HG03066 (cell line): ENCODE measurements at regions not wholly inside any gene's neighbourhood (a gene's known extent, or its start where the extent isn't known, plus 50 kb on each side); places are given as distances from the start of the nearest gene placed in this dataset.

Source experiments
- ATAC-seq: cut with Tn5 transposase; IDR thresholded peaks from one replicate; pipeline ENCODE4 v1.9.1; 2021; ENCODE audit warnings: low read depth; ENCODE audit not compliant: unreplicated experiment

DNA sequence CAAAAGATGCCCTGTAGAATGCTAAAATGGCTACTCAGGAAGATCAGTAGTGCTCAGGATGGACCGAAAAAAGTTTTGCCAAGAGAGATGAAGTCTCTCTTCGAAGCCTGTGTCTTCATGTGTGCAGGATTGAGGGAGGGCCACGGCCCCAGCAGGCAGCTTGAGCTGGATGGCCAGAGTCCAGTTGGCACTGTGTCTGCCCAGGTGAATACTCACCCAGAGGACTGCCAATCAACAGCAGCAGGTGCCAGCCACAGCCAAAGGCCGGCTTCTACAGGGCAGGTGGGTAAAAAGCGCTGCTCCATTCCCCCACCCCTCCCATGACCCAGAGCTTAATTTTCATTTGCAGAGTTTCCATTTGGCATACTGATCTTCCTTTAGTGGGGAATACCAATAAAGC, 287.9 kb upstream of the ZNF608 start:
- no peak for ATAC-seq

DNA sequence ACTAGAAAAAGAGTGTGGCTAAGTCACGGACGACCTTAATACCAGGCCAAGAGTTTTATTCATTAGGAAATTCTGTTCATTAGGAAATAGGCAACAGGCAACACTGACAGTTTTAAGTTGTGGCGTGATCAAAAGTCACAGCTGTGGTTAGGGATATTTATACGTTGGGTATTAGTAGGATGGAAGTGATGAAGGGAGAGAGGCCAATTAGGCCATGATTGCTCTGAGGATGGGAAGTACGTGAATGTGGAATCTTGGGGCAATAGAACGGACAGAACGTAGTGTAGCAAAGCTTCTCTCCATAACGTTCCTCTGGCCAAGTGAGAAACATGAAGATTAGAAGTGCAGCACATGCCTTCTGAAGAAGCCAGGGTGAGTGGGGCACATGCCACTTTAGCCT, 290.1 kb upstream of the ZNF608 start:
- no peak for ATAC-seq

DNA sequence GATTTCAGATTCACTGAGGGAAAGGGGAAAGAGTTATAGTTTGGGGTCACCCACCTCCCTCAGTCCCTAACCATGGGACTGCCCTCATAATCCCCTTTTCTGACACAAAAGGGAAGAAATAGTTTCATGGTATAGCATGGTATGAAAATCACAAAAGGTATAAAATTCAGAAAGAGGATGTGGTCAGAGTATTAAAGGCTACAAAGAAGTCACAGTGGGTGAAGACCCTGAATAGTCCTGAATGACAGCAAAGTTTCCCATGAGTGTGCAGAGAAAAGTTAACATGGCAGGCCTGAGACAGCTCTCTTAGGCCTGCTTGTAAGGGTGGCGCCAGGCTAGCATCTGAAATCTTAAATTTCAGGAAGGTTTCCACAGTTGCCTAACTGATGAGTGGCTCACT, 290.6 kb upstream of the ZNF608 start:
- ATAC-seq = no peak

DNA sequence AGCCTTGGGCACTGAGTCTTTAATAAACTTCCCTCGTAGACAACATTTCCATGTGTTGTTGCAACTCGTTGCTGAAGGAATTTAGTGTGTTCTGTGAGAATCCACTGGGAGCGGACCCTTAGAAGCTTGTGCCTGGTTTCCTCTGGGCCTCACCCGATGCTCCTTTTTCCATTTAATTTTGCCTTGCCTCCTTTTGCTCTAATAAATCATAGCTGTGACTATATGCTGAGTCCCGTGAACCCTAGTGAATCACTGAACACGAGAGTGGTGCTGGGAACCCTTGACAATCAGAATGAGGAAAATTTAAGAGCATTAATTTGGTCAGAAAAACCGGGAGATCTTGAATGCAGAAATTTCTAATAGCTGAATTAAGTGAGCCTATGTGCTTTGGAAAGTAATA, 291.1 kb upstream of the ZNF608 start:
- ATAC-seq = no peak

DNA sequence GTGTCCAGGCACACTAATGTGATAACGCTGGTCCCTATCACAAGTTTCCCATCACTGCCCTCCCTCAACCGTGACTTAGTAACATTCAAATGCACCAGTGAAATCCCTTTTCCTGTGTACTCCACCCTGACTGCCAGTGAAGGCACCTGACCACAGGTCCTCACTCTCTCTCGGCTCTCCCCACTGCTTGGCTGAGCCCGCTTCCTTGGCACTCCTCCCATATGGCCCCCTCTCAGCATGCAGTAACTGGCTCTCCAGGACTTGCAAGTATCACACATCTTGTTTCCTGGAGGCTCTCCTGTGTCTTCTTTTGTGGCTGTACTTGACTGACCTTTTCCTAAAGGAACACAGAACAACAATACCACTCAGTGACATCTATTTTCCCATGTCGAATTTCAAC, 292.0 kb upstream of the ZNF608 start:
- ATAC-seq = no peak

DNA sequence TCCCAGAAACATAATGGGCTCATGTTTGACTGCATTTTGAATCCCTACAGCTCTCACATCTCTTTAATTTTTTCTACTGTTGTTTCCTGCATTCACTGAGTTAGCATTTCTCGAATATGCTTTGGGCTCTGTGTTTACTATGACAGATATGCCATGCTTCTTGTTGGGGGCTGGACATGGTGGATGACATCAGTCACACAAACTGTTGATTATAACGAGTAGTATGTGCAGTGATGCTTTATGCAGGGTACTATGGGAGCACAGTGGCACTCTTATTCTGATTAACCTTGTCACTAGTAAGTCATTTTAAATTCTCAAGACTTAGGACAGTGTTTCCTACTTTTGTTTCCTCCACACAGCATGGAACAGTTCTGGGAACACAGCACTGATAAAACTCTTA, 295.4 kb upstream of the ZNF608 start:
- no peak for ATAC-seq

DNA sequence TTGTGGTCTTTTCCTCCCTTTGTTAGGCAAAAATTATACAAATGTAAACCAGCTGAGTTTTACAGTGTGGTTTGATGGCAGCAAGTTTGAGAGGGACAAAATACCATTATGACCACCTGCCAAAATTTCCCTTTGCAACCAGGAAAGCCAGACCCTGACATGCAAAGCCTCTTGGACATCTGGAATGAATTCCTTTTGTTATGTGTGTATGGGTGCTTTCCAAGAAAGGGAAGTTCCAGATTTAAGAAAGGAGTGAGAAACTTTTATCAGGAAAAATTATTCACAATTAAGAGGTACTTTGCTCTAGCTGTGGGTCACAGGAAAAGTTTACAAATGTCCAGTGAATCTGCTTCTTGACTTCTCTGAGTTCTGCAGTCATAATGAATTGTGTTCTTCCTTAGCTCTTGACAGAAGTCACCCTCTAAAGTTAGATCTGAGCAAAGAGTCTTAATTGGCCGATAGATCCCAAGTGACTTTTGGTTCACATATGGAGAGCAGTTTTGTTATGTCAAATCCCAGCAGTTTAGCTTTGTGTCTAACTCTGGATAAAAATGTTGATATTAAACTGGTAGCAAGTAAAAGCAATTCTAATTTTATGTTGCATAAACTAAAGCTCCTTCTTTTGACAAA, 295.9 kb upstream of the ZNF608 start:
- ATAC-seq = no peak

DNA sequence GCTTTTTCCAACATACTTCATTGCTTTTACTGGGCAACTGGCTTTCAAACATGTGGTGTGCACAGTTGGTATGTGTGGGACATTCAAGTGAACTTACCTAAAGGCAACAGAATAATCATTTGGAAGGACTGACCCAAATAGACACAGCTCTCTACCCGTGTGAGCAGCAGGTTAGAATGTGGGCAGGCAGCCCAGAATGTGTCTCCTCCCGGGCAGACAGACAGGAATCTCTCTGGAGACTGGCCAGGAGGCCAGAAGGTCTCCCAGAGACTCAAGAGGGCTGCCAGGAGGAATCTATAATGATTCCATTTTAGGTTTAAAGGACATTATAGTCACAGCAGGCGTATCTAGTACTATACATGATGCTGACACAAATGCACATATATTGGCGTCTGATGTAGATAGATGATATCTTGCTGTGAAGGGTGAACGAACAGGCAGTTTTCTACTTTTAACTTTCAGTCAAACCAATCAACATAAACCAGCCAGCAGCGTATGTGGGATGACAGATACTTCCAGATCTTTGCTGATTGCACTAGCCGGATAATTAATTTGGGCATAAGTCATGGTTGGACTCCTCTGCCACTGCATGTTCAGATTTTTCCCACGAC, 297.4 kb upstream of the ZNF608 start:
- ATAC-seq = no peak

DNA sequence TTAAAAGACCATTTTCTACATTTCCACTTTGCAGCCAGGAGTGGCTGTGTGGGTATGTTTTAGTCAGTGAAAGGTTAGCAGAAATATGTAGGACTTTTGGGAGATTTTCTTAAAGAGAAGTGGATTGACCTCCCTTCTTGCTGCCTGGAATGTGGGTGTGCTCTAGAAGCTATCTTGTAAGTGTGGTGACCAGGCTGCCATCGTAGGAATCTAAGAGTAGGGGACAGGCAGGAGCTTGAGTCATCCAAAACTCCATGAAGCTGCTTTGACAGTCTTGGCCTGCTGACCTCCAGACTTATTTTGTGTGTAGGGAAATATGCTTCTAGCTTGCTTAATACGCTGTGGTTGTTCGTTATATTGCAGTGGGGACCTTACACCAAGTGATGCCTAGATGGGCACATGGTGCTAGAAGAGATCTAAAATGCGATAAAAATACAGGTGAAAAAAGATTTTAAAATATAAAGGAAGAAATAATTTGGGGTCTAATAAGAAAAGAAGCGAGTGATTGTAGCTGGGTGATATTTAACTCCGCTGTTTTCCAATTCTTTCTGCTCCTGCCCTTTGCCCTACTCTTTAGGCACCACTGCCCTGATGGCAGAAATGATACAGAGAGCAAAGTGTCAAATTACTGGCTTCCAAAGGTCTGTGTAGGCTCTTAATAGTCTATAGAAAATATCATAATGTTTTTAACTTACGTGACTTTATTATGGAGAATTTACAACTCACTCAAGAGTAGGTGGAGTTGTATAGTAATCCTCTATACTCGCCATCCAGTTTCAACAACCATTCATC, 298.2 kb upstream of the ZNF608 start:
- ATAC-seq = no peak

DNA sequence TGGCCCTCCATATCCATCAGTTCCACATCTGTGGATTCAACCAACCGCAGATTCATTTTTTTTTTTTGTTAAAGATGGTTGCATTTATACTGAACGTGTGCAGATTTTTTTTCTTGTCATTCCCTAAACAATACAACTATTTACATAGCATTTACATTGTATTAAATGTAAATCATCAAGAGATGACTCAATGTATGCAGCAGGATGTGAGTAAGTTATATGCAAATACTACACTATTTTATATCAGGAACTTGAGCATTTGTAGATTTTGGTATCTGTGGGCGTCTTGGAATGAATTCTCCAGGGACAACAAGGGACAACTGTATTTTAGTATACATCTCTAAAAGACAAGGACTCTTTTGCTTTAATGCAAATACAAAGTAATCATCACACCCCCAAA, 299.2 kb upstream of the ZNF608 start:
- no peak for ATAC-seq

DNA sequence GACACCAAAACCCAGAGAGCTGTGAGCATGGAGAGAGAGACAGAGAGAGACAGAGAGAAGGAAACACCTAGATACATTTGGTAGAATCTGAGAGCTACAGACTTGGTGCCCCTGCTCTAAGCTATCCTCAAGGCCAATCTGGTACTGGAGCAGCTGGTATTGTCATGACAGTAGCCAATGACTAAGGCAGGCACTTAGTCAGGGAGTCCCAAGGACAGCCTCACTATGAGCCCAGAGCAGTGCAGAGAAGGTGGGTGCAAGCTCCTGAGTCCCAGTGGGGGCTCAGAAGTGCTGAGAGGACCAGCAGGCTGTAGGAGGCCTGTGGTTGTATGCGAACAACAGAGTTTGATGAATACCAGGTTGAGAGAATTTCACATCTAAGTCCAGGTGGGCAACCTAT, 300.4 kb upstream of the ZNF608 start:
- no peak for ATAC-seq

DNA sequence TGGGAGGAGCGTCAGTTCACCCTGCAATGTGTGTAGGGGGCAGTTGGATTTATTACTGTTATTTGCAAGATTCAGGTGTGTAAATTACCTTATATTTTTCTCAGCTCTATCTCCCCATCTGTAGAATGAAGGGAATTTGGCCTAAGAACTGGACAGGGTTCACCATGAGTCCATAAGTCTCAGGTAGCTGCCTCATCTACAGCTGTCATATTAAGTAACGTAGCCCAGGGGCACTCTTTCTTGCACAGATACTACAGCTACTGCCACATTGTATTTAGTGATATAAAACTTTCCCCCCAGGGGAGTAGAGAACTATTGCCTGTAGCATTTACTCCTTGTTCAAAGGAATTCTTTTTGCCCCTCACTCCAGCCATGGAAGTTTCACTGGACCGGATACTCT, 301.4 kb upstream of the ZNF608 start:
- no peak for ATAC-seq

DNA sequence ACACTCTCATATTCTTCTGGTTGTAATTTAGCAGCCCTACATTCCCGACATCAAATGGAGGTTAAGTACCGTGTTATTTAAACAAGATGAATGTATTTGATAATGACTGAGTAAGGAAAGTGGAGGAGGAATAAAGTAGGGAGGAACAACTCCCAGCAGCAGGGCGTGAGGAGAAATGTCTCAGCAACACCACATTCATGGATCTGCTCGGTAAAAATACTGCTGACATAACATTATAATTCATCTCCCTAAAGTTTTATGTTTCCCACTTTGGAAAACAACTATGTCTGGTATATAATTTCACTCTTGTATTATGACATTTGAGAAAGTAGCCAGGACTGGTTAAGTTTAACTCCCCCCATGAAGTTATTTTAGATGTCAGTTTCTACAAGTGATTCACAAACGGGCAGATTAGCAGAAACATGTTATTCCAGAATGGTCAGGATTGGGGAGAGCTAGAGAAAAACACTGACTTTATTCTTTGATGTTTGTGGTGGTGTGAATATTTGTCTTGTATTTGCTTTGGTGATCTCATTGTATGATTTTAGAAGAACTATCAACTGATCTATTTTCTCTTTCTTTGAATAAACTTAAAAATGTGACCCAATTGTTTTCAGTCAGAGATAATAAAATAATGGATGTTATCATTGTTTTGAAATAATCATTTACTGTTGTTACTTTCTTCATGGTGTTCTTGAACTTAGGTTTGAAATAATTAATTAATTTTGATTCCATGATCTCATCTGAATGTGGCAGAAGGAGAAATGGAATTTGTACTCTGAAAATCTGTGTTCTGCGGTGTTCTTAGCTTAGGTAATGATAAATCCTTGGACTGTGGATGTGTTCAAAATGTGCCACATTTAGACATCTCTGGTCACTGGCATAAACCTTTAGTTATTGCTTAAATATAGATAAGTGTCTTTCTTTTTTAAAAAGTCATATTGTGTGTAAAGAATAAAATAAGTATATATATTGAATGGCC, 303.6 kb upstream of the ZNF608 start:
- ATAC-seq = no peak

DNA sequence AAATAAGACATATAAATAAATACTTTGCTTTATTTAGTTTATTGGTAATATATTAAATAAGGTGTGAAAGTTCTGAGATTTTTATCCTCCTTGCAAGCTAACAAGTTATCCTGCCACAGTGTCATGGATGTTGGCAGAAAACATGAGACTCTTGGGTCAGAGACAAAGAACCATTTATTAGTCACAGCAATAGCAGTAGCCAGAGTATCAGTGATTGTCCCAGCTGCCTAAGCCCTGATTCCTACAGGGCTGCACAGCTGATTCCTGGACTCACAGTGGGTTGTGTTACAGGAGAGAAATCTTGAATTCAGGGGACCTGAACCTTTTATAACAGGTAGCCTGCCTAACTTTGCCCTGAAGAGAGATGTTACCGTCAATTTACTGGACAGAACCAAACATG, 304.5 kb upstream of the ZNF608 start:
- no peak for ATAC-seq

DNA sequence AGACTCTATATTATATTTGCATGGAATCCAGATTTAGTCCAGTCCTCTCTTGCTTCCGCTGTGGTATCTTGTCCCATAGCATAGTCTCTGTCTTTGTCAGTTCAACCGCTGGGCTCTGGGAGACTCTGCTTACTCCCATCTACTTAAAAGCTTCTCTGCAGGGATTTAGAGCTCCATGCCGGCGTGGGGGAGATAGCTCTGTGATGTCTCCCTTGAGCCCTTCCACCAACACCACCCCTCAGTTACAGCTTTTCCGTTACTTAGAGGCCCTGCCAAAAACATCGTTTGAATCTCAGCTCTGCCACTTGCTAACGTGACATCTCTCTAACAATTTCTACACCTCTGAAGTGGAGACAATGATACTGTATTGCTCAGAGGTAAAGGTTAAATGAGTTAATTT, 306.1 kb upstream of the ZNF608 start:
- ATAC-seq = no peak

DNA sequence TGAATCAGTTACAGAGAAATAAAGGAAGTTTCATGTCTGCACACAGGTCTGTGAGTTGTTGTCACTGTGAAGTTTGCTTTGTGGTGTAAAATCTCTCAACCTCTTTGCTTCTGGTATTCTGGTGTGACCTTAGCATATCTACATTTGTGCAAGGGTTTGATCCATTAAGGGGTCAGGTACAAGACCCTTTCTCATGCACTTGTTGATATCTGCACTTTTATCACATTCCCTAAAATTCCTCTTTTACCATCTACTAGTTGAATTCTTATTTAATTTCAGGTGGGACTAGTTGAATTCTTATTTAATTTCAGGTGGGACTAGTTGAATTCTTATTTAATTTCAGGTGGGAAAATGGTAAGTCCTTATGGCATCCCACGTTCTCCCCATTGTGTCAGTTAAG, 306.7 kb upstream of the ZNF608 start:
- ATAC-seq = no peak

DNA sequence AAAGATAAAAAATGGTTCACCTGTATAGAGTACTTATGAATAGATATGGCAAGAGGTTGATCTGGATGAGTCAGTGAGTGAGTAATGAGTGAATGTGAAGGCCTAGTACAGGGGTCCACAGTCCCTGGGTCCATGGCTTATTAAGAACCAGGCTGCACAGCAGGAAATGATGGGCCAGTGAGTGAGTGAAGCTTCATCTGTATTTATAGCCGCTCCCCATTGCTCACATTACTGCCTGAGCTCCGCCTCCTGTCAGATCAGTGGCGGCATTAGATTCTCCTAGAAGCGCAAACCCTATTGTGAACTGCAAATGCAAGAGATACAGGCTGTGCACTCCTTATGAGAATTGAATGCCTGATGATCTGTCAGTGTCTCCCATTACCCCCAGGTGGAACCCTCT, 307.7 kb upstream of the ZNF608 start:
- no peak for ATAC-seq

DNA sequence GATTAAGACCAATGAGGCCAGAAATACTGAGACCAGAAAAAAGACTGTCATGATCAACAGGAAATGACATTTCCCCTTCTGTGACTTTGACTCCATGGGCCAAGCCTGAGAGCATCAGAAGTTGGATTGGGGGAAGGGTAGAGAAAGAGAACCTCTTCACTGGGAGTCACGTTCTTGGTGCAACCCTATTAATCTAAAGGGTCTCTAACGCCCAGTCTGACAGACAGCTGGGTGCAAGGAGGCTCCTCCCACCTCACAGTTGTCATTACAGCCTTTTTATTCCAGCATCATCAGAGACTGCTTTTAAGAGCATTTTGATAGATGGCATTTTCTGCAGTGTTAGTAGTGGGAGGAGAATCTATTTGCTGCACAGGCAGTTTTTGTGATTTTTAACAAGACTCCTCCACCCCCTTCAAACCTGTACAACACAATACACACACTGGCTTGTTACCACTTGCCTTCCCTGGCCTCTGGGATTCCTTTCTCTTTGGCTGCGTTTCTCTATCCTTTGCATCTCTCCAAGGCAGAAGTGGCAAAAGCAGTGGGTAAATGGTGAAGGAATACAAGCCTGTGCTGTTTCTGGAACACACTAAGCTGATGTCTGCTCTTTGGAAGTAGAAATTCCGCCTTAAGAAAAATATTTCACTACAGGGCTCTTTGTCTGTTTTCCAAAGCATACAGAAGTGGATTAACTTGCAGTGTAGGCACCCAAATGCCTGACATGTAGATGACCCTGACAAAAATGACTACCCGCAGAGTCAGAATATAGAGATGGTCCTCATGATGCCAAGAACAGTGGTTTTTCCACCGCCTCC, 310.4 kb upstream of the ZNF608 start:
- no peak for ATAC-seq

DNA sequence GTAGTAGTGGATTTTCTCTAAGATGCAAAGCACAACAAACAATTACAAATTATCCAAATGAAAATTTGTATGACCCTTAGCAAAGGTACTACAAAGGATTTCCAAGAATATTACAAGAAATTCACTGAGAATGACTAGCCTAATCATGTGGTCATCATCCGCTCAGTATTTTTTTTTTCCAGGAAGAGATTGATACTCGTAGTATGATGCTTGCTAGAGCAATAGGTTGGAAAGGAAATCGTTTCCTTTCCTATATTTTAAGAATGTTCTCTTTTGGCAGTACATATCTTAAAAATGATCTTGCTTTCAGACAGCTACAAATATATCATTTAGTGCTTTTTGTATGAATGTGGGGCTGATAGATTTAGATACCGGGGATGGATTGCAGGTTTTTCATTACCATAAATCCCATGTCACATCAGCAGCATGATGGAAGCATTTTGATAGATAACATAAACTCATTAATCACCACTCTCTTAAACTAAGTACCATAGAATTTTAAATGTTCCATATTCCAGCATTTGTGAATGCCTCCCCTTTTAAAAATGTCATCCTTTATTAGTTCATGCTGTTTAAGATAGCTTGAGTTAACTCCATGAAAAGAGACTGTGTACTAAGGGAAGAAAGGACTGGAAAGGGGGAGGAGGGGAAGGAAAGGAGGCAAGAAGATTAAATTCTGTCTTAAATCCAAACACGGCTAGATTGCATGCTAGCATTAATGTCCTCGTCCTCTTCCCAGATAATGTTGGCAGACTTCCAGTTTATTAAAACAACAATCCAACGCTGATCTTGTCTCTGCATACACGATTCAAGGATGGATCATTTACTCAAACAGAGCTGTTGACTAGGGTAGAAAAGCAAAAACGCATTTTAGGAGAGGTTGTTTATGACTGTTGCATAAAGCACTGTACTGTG, 311.7 kb upstream of the ZNF608 start:
- ATAC-seq = no peak
